ENCODE measurements at regions not wholly inside any gene's neighbourhood (a gene's known extent, or its start where the extent isn't known, plus 50 kb on each side); places are given as distances from the start of the nearest gene placed in this dataset.

DNA sequence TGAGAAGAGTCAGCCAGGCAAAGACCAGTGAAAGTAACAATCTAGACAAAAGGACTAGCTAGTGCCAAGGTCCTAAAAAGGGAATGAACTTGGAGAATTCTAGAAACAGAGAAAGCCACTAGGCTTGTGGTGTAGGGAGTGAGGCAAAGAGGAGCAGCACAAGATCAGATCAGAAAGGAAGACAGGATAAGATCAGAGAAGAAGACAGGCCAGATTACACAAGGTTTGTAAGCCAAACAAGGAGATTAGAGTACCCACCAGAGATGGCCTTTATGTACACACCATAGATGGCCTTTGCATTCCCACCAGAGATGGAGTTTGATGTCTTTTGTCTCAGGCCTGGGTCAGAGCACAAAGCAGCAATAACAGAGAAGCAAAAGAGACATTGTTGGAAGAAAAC is 105.6 kb upstream of the PLCB4 start:
- Histone ChIP-seq H3K79me2 (ENCODE audit: control insufficient read depth, insufficient read depth, low read length) (no peaks in the 10 kb centered on the region), H3K36me3 (ENCODE audit: control insufficient read depth in 2 of 2, extremely low read depth in 1 of 2, insufficient read depth in 2 of 2, low read length in 2 of 2) (no peaks in the 10 kb centered on the region), H3K9me1 (replicated peaks; ENCODE audit: control insufficient read depth, extremely low read depth, insufficient read depth, low read length) (no peaks in the 10 kb centered on the region), H2AFZ (ENCODE audit: low read depth, low read length) (no peak overlapping the region), H3K27me3 (ENCODE audit: control insufficient read depth in 2 of 2, insufficient read depth in 2 of 2, low read length in 2 of 2) (no peaks in the 10 kb centered on the region), H3K4me3 (replicated peaks in 1 of 3; ENCODE audit: insufficient read depth in 1 of 3, low read depth in 1 of 3, low read length in 3 of 3) (no peak overlapping the region), H4K20me1 (replicated peaks; ENCODE audit: control insufficient read depth, extremely low read depth, insufficient read depth, low read length) (no peaks in the 10 kb centered on the region), H3K27ac (ENCODE audit: insufficient read depth, low read depth, low read length) (no peak overlapping the region), H3K9me3 (replicated peaks; ENCODE audit: control insufficient read depth, insufficient read depth, low read length) (no peaks in the 10 kb centered on the region), H3K4me2 (ENCODE audit: insufficient read depth, low read length) (no peak overlapping the region), H3K9ac (replicated peaks; ENCODE audit: extremely low read depth, insufficient read depth, low read length) (no peak overlapping the region), H3K4me1 (ENCODE audit: control insufficient read depth, extremely low read depth, insufficient read depth, low read length) (no peaks in the 10 kb centered on the region)
- ChIA-PET CTCF (no interaction called here), POLR2A (no interaction called here)
- DNase-seq (ENCODE audit: low read depth, low spot score) (no peak), FAIRE-seq (no peak)
- intact Hi-C loops (cut with micrococcal nuclease): no loop called here
- BruUV-seq (replicated peaks): no TSS peak
- dilution Hi-C loops (cut with MboI; ENCODE audit: extremely low pct_ligation_motif_present, low sequenced_read_pairs): no loop called here
- TF ChIP-seq GATA2 (IDR thresholded peaks at IDR 0.05; ENCODE audit: insufficient read depth, insufficient read length, low read depth, low read length): no peak
- TF ChIP-seq, protein P1, sequence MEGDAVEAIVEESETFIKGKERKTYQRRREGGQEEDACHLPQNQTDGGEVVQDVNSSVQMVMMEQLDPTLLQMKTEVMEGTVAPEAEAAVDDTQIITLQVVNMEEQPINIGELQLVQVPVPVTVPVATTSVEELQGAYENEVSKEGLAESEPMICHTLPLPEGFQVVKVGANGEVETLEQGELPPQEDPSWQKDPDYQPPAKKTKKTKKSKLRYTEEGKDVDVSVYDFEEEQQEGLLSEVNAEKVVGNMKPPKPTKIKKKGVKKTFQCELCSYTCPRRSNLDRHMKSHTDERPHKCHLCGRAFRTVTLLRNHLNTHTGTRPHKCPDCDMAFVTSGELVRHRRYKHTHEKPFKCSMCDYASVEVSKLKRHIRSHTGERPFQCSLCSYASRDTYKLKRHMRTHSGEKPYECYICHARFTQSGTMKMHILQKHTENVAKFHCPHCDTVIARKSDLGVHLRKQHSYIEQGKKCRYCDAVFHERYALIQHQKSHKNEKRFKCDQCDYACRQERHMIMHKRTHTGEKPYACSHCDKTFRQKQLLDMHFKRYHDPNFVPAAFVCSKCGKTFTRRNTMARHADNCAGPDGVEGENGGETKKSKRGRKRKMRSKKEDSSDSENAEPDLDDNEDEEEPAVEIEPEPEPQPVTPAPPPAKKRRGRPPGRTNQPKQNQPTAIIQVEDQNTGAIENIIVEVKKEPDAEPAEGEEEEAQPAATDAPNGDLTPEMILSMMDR (IDR thresholded peaks at IDR 0.05; ENCODE audit: extremely low read depth in 1 of 2, insufficient read depth in 1 of 2, low read depth in 1 of 2, low read length in 2 of 2): no peak
- no peak for TF ChIP-seq POLR2A (IDR thresholded peaks at IDR 0.05; ENCODE audit: low read depth, low read length)
- TF ChIP-seq FOS (IDR thresholded peaks at IDR 0.05; ENCODE audit: borderline replicate concordance, insufficient read depth, low read length): no peak
- TF ChIP-seq, protein P2, sequence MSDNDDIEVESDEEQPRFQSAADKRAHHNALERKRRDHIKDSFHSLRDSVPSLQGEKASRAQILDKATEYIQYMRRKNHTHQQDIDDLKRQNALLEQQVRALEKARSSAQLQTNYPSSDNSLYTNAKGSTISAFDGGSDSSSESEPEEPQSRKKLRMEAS (IDR thresholded peaks at IDR 0.05; ENCODE audit: insufficient read depth, insufficient read length): no peak
- TF ChIP-seq MYC (IDR thresholded peaks at IDR 0.05; ENCODE audit: low read depth, low read length): no peak
- no peak for TF ChIP-seq EZH2 (IDR thresholded peaks at IDR 0.05; ENCODE audit: borderline replicate concordance, low read depth, low read length, severe bottlenecking)
- no peak for TF ChIP-seq POLR2AphosphoS5 (IDR thresholded peaks at IDR 0.05; ENCODE audit: insufficient read depth, low read depth, low read length)
- TF ChIP-seq JUN (IDR thresholded peaks at IDR 0.05; ENCODE audit: borderline replicate concordance, insufficient read depth, insufficient read length, low read depth): no peak
